NT2/D1 (cell line): ENCODE measurements at regions not wholly inside any gene's neighbourhood (a gene's known extent, or its start where the extent isn't known, plus 50 kb on each side); places are given as distances from the start of the nearest gene placed in this dataset.

Experiments used
- YY1 ChIP-seq: IDR thresholded peaks from 2 replicates; pipeline ENCODE4 v1.6.1; 2011; ENCODE audit not compliant: insufficient read length, insufficient read depth
- ZNF274 ChIP-seq: IDR thresholded peaks from 2 replicates; pipeline ENCODE4 v1.6.1; 2011; ENCODE audit warnings: mild to moderate bottlenecking, low read depth, low read length

- TF ChIP-seq YY1 (no peak), ZNF274 (no peak)
These were observed 128.1 kb upstream of the HMGA2 start for GRCh38 chr12:65696227-65696626.
